ENCODE measurements at regions not wholly inside any gene's neighbourhood (a gene's known extent, or its start where the extent isn't known, plus 50 kb on each side); places are given as distances from the start of the nearest gene placed in this dataset.

DNA sequence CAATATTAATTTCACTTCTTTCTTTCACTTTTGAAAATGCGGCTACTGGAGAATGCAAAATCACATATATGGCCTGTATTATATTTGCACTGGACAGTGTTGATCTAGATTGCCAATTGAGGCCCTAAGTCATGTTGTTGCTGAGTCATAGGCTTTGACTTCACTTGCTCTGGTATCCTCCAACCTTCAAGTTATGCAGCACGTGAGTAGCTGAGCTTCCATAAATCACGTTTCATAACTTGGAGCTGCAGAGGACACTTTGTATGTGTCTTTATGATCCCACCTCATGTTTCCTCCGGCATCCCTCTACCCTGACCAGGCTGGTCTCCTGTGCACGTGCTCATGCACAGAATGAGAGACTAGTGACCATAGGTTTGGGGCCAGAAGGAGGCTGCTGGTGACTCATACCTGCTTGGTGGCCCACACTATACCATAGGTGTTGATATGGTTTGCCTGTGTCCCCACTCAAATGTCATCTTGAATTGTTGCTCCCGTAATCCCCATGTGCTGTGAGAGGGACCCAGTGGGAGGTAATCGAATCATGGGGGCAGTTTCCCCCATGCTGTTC lies 103.0 kb upstream of the TSPAN2 start (continued):
- no peak for TF ChIP-seq SP4 (IDR thresholded peaks at IDR 0.05; ENCODE audit: low read length)
- no peak for TF ChIP-seq EP300 (IDR thresholded peaks at IDR 0.05; ENCODE audit: borderline replicate concordance in 1 of 2, low read depth in 2 of 2, low read length in 2 of 2)

All from H1 (cell line).